COLO829 (cell line): ENCODE measurements at regions not wholly inside any gene's neighbourhood (a gene's known extent, or its start where the extent isn't known, plus 50 kb on each side); places are given as distances from the start of the nearest gene placed in this dataset.
"Not testable (repeated sequence)": the region's sequence is repeated elsewhere in the genome, so short reads cannot be mapped to it uniquely, and the experiment has no call there.

ENCODE experiments used
- DNase-seq: peaks from one replicate; pipeline ENCODE4 v3.0.0; 2012; ENCODE audit warnings: low spot score

- not testable (repeated sequence) for DNase-seq
Measured at GRCh38 chr5:125253634-125254033, 507.2 kb upstream of the ZNF608 start.

- no peak for DNase-seq
Measured at GRCh38 chr5:125254267-125254666, 507.8 kb upstream of the ZNF608 start.

- DNase-seq = no peak
Measured at GRCh38 chr5:125256296-125256695, 509.9 kb upstream of the ZNF608 start.

GRCh38 chr5:125257057-125257972 lies 510.9 kb upstream of the ZNF608 start:
- DNase-seq = no peak

- DNase-seq = no peak
Measured at GRCh38 chr5:125257997-125258396, 511.6 kb upstream of the ZNF608 start.

- no peak for DNase-seq
Measured at GRCh38 chr5:125258615-125259014, 512.2 kb upstream of the ZNF608 start.

- no peak for DNase-seq
Measured at GRCh38 chr5:125261505-125262250, 515.2 kb upstream of the ZNF608 start.

GRCh38 chr5:125262782-125263181 lies 516.3 kb upstream of the ZNF608 start:
- no peak for DNase-seq

GRCh38 chr5:125263356-125263755 lies 516.9 kb upstream of the ZNF608 start:
- no peak for DNase-seq

- DNase-seq = peak; percentile 68
Measured at GRCh38 chr5:125266106-125266505, 519.7 kb upstream of the ZNF608 start.

- no peak for DNase-seq
Measured at GRCh38 chr5:125267636-125268248, 521.3 kb upstream of the ZNF608 start.

- DNase-seq = no peak
Measured at GRCh38 chr5:125269926-125270325, 523.5 kb upstream of the ZNF608 start.

GRCh38 chr5:125272357-125272756 lies 525.9 kb upstream of the ZNF608 start:
- DNase-seq = no peak

- DNase-seq = no peak
Measured at GRCh38 chr5:125274211-125274610, 527.8 kb upstream of the ZNF608 start.

GRCh38 chr5:125274938-125275724 lies 528.7 kb upstream of the ZNF608 start:
- DNase-seq = no peak

GRCh38 chr5:125275725-125276090 lies 529.3 kb upstream of the ZNF608 start:
- DNase-seq = no peak

- DNase-seq = no peak
Measured at GRCh38 chr5:125276096-125276495, 529.7 kb upstream of the ZNF608 start.

GRCh38 chr5:125277494-125278154 lies 531.2 kb upstream of the ZNF608 start:
- peak; percentile 13 for DNase-seq

GRCh38 chr5:125278711-125279110 lies 532.3 kb upstream of the ZNF608 start:
- DNase-seq = no peak

- no peak for DNase-seq
Measured at GRCh38 chr5:125281667-125282066, 535.2 kb upstream of the ZNF608 start.

GRCh38 chr5:125283372-125283771 lies 536.9 kb upstream of the ZNF608 start:
- no peak for DNase-seq
